GM21390 (cell line): ENCODE measurements at regions not wholly inside any gene's neighbourhood (a gene's known extent, or its start where the extent isn't known, plus 50 kb on each side); places are given as distances from the start of the nearest gene placed in this dataset.
"Not testable (repeated sequence)": the region's sequence is repeated elsewhere in the genome, so short reads cannot be mapped to it uniquely, and the experiment has no call there.

ENCODE experiments used
- ATAC-seq: cut with Tn5 transposase; IDR thresholded peaks from one replicate; pipeline ENCODE4 v1.9.1; 2021; ENCODE audit not compliant: unreplicated experiment

DNA sequence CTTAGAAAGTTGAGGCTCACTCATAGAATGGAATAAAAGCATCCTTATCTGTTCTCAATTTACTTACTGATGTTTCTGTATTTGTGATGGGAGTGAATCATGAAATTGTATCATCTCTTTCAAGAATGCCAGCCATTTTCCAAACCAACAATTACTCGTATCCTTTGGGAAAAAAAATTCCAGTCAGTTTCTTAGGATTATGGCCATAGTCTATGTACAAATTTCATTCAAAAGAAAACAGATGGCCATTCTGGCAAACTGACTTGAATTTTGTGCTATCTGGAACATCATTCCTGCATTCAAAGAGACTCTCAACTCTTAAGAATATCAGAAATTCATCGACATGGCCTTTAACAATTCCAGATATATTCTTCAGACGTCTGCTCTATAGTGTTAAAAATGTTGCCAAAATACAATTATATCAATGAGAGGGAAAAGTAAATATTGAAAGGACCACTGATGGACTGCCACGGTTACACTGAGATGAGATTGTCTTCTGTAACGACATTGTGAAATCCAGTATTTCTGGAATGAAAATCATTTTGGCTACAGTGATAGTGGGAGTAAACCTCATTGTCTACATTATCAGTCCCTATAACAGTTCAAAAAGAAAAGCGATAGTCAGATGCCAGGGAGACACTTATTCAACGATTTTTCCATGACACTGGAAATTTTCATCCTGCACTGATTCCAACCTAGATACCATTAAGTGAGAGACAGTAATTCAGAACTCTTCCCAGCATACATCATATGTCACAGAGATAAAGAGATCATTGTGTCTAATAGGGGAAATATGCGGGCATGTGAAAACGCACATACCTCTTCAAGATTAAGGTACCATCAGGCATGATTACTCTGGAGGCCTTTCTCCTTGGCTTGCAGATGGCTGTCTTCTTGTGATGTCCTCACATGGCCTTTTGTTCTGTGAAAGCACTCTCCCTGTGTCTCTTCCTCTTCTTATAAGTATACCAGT is 953.8 kb upstream of the ALCAM start:
- no peak for ATAC-seq

DNA sequence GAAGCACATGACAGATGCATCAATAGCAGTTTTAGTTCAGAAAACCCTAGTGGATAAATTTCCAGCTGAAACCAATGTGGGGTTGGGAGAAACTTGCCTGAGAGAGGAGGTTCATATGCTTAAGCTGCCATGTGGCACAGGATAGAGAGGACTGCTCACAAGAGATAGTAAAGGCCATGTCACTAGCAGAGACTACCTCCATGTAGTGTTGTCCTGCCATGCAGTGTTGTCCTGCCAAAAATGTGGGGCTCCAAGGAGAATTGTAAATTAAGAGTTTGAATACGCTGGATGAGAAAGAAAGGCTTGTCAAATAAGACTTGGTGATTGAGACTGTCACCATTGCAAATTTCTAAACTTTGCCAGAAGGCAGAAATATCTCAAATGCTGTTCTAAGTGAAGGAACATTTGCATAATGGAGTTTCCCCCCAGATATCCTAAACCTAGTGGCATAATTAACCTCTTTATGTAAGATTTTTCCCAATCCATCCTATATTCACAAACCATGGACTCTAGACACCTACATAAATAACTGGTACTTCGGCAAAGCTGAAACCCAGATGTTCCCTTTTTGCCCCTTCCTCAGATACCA is 938.3 kb upstream of the ALCAM start:
- ATAC-seq = no peak

DNA sequence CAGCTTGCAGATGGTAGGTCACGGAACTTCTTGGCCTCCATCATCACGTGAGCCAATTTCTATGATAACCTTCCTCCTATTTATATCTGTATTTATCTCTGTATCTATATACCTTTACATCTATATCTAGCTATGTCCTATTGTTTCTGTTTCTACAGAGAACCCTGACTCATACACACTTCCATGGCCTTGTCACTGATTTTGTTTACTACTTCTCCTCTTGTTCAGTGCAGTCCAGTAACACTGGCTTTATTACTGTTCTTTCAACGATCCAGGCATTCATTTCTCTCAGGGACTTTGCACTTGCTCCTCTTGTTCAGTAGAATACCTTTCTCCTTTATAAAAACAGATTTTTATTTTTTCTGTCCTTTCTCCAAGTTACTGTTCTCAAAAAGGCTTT is 937.0 kb upstream of the ALCAM start:
- ATAC-seq = no peak

DNA sequence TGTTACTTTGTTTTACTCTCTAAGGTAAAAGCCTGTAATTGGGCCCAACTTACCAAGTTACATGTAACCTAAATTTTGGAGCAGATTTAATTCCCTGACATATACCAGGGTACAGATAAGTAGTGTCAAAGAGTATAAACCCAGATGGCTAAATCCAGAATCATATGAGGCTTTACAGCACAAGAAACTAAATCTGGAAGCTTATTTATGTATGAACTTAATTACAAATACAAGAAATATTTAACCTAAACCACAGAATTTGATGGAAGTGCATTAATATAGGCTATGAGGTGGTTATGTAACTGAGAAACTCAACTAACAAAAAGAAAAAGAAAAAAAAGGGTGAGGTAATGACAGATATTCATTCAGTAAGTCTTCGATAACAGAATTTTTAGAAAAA is 930.2 kb upstream of the ALCAM start:
- ATAC-seq = no peak

DNA sequence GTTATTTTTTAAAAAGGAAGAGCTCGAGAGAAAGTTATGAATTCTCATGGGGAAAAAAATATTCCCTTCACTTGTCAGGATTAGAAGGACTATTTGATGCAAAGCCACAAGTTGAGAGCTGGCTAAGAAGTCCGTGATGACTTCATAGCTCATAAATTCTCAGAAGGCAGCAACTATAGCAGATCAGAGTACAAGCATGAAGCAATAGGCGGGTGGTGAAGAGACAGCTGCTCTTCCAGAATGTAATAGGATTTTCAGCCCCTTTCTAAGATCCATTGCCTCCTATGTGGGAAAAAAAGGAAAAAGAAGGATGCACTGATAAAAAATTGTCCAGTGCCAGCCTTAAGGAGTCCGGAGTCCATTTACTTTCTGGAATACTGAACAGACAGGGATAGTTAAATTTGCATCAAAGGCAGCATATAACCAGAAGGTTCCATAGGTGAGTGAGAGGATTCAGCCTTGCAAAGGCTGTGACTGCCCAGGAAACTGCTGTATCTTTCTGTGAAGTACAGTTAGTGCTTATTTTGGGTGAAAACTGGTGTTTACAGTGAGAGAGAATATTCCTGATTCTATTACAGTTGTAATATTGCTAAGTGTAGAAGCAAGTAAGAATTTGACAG is 929.5 kb upstream of the ALCAM start:
- ATAC-seq = no peak

DNA sequence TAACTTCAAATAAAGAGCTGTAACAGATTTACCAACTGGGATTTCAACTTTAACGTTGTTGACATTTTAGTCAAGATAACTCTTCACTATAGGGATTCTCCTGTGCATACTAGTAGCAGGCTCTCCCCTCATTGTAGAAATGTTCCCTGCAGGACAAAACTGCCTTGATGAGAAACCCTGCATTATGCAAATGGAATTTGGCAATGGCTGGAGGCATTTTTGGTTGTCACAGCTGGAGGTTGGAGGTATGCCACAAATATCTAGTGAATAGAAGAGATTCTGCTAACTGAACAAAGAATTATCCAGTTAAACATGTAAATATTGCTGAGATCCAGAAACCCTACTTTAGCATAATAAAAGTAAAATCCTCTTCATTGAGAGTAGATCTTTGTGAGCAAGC is 928.8 kb upstream of the ALCAM start:
- no peak for ATAC-seq

DNA sequence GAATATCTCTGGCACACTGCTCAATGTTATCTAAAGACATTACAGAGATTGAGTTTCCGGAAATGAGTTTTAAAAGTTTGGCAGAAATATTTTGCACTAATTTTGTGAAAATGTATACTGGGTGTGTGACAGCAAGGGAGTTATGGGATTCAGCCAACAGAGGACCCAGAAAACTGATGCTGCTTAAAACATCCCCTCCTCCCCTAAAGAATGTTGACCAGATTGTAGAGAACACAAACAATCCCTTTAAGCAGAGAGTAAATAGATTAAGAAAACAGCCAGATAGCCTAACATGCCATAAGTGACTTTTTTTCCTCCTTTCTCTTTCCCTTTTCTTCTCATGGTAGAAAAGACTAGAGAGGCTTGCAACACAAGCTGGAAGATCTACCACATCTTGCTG is 928.0 kb upstream of the ALCAM start:
- no peak for ATAC-seq

DNA sequence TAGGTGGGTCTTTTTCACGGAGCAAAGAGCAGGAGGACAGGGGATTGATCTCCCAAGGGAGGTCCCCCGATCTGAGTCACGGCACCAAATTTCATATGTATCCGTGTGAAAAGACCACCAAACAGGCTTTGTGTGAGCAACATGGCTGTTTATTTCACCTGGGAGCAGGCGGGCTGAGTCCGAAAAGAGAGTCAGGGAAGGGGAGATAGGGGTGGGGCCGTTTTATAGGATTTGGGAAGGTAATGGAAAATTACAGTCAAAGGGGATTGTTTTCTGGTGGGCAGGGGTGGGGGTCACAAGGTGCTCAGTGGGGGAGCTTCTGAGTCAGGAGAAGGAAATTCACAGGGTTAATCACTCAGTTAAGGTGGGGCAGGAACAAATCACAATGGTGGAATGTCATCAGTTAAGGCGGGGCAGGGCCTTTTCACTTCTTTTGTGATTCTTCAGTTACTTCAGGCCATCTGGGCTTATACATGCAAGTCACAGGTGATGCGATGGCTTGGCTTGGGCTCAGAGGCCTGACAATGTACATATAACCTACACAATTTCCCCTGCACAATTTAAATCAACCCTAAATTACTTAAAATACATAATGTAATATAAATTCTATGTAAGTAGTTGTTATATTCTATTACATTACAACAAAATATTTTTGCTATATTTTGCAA is 921.3 kb upstream of the ALCAM start:
- not testable (repeated sequence) for ATAC-seq

DNA sequence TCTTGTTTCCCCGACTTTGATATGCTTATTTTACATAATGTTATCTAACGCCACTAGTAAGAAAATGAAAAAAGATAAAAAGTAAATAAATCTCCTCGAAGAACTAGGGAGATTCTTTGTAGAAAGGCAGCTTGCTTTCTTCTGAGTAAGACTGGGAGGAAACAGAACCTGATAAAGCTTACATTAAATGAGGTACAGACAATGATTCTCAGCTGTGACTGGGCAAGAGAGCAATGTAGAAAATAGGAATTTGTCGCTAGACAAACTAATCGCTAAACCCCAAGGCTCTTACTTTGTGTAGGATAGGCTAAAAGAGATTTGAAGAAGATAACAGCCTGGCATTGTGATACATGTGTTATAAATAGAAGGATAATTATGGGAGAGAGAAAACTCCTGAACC is 919.0 kb upstream of the ALCAM start:
- ATAC-seq = no peak

DNA sequence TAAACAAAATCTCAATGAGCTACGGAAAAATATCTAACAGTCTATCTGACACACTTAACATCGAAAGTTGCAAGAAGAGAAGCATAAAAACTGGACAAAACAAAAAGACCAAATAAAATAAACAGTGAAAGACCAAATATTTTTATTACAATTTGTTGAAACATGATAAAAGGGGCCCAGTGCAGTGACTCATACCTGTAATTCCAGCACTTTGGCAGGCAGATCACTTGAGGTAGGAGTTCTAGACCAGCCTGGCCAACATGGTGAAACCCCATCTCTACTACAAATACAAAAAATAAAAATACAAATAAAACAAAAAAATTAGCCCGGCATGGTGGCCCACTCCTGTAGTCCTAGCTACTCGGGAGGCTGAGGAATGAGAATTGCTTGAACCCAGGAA is 914.0 kb upstream of the ALCAM start:
- ATAC-seq = no peak

DNA sequence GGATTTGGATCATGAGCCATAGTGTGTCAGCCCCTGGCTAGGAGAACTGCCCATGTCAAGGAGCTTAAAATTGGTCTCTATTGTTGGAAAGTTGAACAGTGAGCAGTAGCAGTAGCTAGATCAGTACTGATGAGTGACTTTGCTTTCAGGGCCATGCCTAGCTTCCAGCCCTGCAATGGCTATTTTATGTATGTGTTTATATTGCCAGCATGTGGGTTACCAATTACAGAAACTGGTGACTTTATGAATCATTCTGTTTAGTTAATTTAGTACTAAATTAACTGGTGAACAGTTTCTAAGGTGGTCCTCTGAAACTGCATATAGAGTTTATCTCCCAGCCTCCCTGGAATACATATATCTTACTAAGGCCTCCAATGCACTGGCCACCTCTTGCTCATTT is 908.1 kb upstream of the ALCAM start:
- no peak for ATAC-seq

DNA sequence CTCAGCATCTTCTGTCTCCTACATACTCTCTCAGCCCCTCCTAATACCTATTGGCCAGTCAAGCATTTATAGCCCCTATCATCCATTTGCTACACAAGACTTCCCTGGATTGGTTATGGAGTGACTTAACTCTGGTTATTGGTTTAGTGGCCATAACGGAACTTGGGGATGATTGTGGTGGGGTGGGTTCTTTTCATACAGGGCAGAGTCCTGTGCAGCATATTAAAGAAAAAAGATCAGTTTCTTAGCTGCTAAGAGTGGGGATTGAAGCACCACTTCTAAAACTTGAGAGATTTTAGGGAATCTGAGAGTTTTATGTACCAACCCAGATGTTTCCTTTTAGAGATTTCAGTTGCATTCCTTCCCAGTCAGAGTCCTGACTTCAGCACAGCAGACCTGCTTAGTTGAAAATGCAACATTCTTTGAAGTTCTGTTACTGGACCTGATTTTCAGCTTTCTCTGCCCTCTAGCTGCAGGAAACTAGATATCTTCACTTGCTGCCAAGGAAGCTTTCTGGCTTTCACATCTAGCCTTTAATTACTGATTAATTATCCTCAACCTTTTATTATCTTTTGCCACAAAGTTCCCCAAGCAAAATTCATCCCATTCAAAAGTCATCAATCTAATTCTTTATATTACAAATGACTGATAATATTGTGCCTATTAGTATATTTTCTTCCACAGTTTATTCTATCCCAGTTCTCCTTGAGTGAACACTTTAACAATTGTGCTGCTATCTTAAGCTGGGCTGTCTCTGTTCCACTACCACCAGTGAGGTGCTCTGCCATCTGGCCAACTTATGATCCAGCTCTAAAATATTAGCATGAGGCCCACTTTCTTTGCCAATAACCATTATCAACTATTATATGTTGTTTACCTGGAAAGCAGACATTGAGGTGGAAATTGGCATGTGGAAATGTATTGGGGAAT is 906.0 kb upstream of the ALCAM start:
- ATAC-seq = no peak

DNA sequence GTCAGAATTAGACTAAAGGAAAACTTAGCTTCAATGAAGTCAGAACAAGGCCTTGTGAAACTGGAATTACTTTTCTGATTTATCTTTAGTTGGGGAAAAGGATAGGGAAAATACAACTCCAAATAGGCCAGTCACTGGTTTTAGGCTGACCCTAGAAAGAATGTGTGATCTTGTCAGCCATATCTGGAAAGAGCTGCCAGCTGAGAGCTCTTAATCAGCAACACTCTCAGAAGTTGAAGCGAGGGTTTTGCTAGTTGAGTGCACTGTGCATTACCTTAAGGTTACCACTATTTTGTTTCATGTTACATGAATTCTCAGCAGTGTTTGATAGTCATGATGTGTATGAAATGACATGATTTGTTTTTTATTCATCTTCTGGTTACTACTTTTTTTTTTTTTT is 905.3 kb upstream of the ALCAM start:
- no peak for ATAC-seq

DNA sequence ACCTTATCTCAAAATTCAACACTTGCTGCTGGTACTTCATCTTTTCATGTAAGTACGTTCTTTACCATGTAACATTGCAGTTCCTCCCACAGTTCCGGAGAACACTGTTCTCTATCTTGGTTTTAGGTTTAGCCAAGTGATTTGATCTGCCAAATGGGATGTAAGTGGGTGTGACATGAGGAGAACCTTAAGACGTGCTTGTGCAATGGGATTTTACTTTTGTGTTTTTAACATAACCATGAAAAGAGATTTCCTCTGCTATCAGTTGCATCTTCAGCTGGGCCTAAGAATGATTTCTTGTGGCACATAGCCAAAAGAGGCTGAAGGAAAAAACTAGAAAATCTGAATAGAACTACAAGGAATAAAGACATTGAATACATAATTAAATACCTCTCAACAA is 894.5 kb upstream of the ALCAM start:
- ATAC-seq = no peak

DNA sequence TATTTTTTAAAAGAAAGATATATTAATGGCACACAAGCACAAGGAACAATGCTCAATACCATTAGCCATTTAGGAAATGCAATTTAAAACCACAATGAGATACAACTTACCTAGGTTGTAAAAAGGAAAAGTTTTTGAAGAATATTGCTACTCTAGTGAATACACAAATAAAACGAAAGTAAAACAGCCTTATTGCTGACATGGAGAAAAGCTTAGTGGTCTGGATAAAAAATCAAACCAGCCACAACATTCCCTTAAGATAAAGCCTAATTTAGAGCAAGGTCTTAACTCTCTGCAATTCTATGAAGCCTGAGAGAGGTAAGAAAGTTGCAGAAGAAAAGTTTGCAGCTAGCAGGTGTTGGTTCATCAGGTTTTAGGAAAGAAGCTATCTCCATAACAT is 892.7 kb upstream of the ALCAM start:
- no peak for ATAC-seq

DNA sequence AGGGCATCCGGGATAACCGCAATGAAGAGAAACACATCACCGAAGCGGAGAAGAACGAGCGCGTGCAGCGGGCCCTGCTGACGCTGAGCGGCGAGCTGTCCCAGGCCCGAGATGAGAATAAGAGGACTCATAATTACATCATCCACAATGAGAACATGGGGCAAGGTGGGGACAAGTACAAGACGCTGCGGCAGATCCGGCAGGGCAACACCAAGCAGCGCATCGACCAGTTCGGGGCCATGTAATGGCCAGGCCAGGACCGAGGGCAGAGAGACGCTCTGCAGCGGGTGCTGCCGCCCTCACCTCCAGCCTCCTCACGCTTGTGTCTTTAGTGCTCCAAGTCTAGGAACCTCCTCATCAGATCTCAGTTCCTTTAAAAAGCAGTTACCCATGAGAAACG is 863.7 kb upstream of the ALCAM start:
- ATAC-seq = no peak

DNA sequence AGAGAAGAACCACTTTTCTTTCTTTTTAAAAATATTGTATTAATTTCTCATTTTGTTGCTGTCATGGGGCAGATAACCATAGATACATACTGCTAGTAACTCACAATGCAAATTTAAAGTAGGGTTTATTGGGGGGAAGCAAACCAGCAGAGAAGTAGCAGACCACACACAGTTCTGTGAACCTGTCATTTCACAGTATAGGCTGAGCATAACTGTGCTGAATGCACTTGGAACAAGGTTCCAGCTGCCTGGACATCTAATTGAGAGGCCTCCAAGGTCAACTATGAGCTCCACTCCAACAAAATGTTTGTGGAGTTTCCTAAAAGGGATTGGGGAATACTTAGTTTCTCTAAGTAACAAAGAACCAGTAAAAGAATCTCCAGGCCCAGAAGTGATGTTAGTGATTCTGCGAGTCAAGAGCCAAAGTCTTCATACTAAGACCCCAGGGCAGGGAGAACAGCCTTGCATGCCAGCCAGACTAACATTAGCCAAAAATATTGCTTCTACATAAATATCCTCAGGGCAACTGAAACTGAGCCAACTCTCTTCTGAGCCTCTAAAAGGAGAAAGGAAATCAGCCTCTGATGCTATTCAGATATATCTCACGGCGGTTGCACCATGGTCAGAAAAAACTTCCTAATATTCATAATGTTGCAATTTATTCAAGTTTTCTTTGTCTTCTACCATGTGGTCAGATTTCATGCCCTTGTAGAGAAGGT is 856.4 kb upstream of the ALCAM start:
- peak; percentile 48 for ATAC-seq

DNA sequence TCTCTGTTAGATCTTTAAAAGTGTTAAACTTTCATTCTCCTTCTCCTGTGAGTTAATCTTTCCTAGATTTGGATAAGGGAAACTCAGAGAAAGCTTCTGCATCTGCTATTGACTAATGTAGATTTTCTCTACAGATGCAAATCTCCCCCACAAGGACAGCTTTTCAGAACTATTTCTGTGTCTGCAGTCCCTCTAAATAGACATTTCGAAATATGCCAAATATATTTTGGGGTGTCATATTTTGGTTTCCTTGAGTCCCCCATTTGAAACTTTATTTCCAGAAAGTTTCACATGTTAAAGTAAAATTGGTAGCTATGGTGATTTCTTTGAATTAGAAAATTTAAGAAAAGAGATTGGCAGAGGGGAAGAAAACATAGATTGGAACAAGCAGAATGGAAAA is 852.3 kb upstream of the ALCAM start:
- ATAC-seq = no peak

DNA sequence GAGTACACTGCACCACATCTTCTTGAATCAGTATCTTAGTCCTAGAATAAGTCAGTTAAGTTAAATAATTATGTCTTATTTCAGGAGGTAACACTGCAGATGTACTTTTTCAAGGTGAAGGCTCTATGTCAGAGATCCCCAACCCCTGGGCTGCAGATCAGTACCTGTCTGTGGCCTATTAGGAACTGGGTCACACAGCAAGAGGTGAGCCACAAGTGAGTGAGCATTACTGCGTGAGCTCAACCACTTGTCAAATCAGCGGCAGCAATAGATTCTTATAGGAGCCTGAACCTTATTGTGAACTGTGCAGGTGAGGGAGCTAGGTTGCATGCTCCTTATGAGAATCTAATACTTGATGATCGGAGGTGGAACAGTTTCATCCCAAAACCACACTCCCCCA is 851.9 kb upstream of the ALCAM start:
- no peak for ATAC-seq

DNA sequence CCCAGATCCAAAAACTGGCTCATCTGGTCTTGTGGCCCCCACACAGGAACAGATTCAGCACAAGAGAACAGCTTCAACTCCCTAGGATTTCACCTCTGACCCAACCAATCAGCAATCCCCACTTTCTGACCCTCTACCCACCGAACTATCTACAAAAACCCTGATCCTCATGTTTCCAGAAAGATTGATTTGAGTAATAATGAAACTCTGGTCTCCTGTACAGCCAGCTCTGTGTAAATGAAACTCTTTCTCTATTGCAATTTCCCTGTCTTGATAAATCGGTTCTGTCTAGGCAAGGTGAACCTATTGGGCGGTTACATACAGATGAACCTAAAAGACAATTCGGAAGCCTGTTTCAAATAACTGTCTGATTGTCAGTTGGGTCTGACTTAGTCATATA is 847.6 kb upstream of the ALCAM start:
- peak; percentile 24 for ATAC-seq
